GM21360 (cell line): ENCODE measurements at regions not wholly inside any gene's neighbourhood (a gene's known extent, or its start where the extent isn't known, plus 50 kb on each side); places are given as distances from the start of the nearest gene placed in this dataset.

Source experiments
- ATAC-seq: cut with Tn5 transposase; IDR thresholded peaks from one replicate; pipeline ENCODE4 v1.9.1; 2021; ENCODE audit warnings: mild to moderate bottlenecking, moderate library complexity; ENCODE audit not compliant: unreplicated experiment

- ATAC-seq, result no peak
Observed at GRCh38 chr9:13568841-13569601, 289.5 kb upstream of the MPDZ start.

- no peak for ATAC-seq
Observed at GRCh38 chr9:13568405-13568804, 288.9 kb upstream of the MPDZ start.

GRCh38 chr9:13567833-13568232 lies 288.3 kb upstream of the MPDZ start:
- ATAC-seq, result no peak

GRCh38 chr9:13557746-13558145 lies 278.3 kb upstream of the MPDZ start:
- ATAC-seq, result no peak

GRCh38 chr9:13556656-13557055 lies 277.2 kb upstream of the MPDZ start:
- no peak for ATAC-seq

- ATAC-seq, result no peak
Observed at GRCh38 chr9:13555989-13556500, 276.6 kb upstream of the MPDZ start.

GRCh38 chr9:13555516-13555915 lies 276.0 kb upstream of the MPDZ start:
- no peak for ATAC-seq

GRCh38 chr9:13554626-13555025 lies 275.1 kb upstream of the MPDZ start:
- ATAC-seq, result no peak

- ATAC-seq, result no peak
Observed at GRCh38 chr9:13552606-13553215, 273.2 kb upstream of the MPDZ start.

GRCh38 chr9:13550519-13550918 lies 271.0 kb upstream of the MPDZ start:
- no peak for ATAC-seq

GRCh38 chr9:13548535-13548934 lies 269.0 kb upstream of the MPDZ start:
- no peak for ATAC-seq

- no peak for ATAC-seq
Observed at GRCh38 chr9:13535141-13535540, 255.6 kb upstream of the MPDZ start.

GRCh38 chr9:13534006-13534405 lies 254.5 kb upstream of the MPDZ start:
- no peak for ATAC-seq

GRCh38 chr9:13532407-13532806 lies 252.9 kb upstream of the MPDZ start:
- no peak for ATAC-seq

GRCh38 chr9:13529321-13530104 lies 250.0 kb upstream of the MPDZ start:
- ATAC-seq, result no peak

- ATAC-seq, result no peak
Observed at GRCh38 chr9:13524245-13524644, 244.8 kb upstream of the MPDZ start.

GRCh38 chr9:13520069-13520468 lies 240.6 kb upstream of the MPDZ start:
- no peak for ATAC-seq

GRCh38 chr9:13513716-13514444 lies 234.4 kb upstream of the MPDZ start:
- ATAC-seq, result no peak

GRCh38 chr9:13513286-13513685 lies 233.8 kb upstream of the MPDZ start:
- no peak for ATAC-seq

GRCh38 chr9:13508681-13509080 lies 229.2 kb upstream of the MPDZ start:
- no peak for ATAC-seq

GRCh38 chr9:13508086-13508485 lies 228.6 kb upstream of the MPDZ start:
- no peak for ATAC-seq
